ENCODE measurements at regions not wholly inside any gene's neighbourhood (a gene's known extent, or its start where the extent isn't known, plus 50 kb on each side); places are given as distances from the start of the nearest gene placed in this dataset.

DNA sequence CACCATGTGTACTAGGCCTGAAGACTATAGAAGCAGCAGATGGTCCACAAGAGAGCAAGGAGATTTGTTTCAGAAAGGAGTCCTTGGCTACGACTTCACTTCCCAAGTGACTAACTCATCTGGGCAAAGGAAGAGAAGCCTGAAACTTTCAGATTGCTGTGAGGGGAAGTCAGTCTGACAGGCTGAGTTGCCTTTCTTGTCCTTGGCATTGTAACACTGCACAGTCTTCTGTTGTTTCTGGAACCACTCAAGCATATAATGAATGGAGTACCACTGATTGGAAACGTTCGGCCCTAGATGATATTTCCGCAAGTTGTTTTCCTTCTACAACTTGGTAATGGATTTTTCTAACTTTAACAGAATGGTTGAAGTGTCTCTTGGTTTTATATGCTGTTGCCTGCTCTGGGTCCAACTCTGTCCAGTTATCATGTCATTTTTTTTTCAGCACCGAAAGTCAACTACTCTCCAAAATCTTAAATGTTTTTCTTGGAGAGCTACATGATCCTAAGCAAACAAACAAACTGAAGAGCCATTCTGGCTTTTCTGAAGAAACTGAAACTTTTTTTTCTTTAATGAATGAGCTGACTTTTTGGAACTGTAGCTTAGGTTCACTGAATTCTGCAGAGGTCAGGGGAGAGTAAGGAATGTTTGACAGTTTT lies 685.7 kb downstream of the MECOM start:
- Histone ChIP-seq H3K79me2 (ENCODE audit: insufficient read depth, low read length) (no peaks in the 10 kb centered on the region), H3K9ac (ENCODE audit: low read depth, low read length) (no peak overlapping the region), H3K9me3 (ENCODE audit: insufficient read depth, low read length, severe bottlenecking) (no peaks in the 10 kb centered on the region), H3K4me2 (ENCODE audit: insufficient read depth, low read length) (no peak overlapping the region), H3K27me3 (ENCODE audit: insufficient read depth, low read length, poor library complexity) (no peaks in the 10 kb centered on the region), H3K36me3 (ENCODE audit: insufficient read depth, low read length) (no peaks in the 10 kb centered on the region), H3K27ac (ENCODE audit: low read length) (no peak overlapping the region), H3K4me3 (ENCODE audit: low read depth in 1 of 2, low read length in 2 of 2) (no peak overlapping the region), H2AFZ (ENCODE audit: low read depth, low read length) (no peak overlapping the region), H3K4me1 (ENCODE audit: insufficient read depth, low read length) (no peaks in the 10 kb centered on the region), H4K20me1 (ENCODE audit: insufficient read depth, low read length) (no peaks in the 10 kb centered on the region)
- ATAC-seq (ENCODE audit: insufficient read depth, low read depth) (no peak), DNase-seq (no peak)
- TF ChIP-seq, protein P1, sequence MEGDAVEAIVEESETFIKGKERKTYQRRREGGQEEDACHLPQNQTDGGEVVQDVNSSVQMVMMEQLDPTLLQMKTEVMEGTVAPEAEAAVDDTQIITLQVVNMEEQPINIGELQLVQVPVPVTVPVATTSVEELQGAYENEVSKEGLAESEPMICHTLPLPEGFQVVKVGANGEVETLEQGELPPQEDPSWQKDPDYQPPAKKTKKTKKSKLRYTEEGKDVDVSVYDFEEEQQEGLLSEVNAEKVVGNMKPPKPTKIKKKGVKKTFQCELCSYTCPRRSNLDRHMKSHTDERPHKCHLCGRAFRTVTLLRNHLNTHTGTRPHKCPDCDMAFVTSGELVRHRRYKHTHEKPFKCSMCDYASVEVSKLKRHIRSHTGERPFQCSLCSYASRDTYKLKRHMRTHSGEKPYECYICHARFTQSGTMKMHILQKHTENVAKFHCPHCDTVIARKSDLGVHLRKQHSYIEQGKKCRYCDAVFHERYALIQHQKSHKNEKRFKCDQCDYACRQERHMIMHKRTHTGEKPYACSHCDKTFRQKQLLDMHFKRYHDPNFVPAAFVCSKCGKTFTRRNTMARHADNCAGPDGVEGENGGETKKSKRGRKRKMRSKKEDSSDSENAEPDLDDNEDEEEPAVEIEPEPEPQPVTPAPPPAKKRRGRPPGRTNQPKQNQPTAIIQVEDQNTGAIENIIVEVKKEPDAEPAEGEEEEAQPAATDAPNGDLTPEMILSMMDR (IDR thresholded peaks at IDR 0.05; ENCODE audit: borderline replicate concordance, extremely low read depth, low read length, poor library complexity, severe bottlenecking): no peak
- TF ChIP-seq EZH2 (IDR thresholded peaks at IDR 0.05; ENCODE audit: borderline replicate concordance, low read depth, low read length, severe bottlenecking): no peak

DNA sequence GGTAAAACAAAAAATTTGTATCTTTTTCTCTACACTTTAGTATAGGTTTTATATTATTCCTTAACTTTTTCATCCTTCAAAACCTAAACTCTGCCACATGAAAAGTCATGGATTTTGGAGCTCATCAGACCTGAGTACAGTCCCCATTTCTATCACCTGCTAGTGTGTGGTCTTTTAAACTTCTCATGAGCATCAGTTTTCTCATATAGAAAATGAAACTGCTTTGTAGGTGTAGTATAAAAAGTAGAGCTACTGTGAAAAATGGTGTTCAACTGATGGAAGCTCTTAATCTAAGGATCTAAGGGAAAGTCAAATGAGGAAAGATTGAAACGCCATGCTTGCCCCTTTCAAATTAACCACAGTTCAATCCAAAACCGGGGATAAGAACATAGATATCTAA lies 686.5 kb downstream of the MECOM start:
- H3K4me3 ChIP-seq (ENCODE audit: low read depth in 1 of 2, low read length in 2 of 2): no peak overlapping the region
- no peaks in the 10 kb centered on the region for H4K20me1 ChIP-seq (ENCODE audit: insufficient read depth, low read length)
- DNase-seq: no peak
- H3K36me3 ChIP-seq (ENCODE audit: insufficient read depth, low read length): no peaks in the 10 kb centered on the region
- no peak overlapping the region for H3K4me2 ChIP-seq (ENCODE audit: insufficient read depth, low read length)
- ATAC-seq (ENCODE audit: insufficient read depth, low read depth): no peak
- H3K9ac ChIP-seq (ENCODE audit: low read depth, low read length): no peak overlapping the region
- no peaks in the 10 kb centered on the region for H3K79me2 ChIP-seq (ENCODE audit: insufficient read depth, low read length)
- no peak overlapping the region for H3K27ac ChIP-seq (ENCODE audit: low read length)
- H3K4me1 ChIP-seq (ENCODE audit: insufficient read depth, low read length): no peaks in the 10 kb centered on the region
- no peak overlapping the region for H2AFZ ChIP-seq (ENCODE audit: low read depth, low read length)
- TF ChIP-seq, protein P1 (IDR thresholded peaks at IDR 0.05; ENCODE audit: borderline replicate concordance, extremely low read depth, low read length, poor library complexity, severe bottlenecking): no peak
- no peak for TF ChIP-seq EZH2 (IDR thresholded peaks at IDR 0.05; ENCODE audit: borderline replicate concordance, low read depth, low read length, severe bottlenecking)
- no peaks in the 10 kb centered on the region for H3K27me3 ChIP-seq (ENCODE audit: insufficient read depth, low read length, poor library complexity)
- H3K9me3 ChIP-seq (ENCODE audit: insufficient read depth, low read length, severe bottlenecking): no peaks in the 10 kb centered on the region

DNA sequence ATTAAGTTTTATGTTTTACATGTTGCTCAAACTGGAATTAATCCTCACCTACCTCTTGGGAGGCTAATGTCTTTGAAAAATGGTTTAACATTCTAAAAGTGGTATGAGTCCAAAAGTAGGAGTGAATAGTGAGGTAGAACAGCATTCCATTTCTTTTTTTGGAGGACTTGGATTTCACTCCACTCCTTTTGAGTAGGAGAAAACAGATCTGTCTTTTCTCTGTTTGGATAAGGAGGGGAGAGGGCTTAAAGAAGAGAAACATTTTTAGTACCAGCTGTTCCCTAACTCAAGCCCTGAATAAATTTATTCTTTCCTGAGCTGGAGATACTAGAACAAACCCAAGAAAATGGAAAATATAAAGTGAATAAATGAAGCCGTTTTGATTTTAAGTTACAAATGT lies 687.9 kb downstream of the MECOM start:
- DNase-seq: no peak
- no peaks in the 10 kb centered on the region for H3K9me3 ChIP-seq (ENCODE audit: insufficient read depth, low read length, severe bottlenecking)
- no peak overlapping the region for H3K9ac ChIP-seq (ENCODE audit: low read depth, low read length)
- no peaks in the 10 kb centered on the region for H3K36me3 ChIP-seq (ENCODE audit: insufficient read depth, low read length)
- TF ChIP-seq, protein P1 (IDR thresholded peaks at IDR 0.05; ENCODE audit: borderline replicate concordance, extremely low read depth, low read length, poor library complexity, severe bottlenecking): no peak
- no peak for TF ChIP-seq EZH2 (IDR thresholded peaks at IDR 0.05; ENCODE audit: borderline replicate concordance, low read depth, low read length, severe bottlenecking)
- no peaks in the 10 kb centered on the region for H3K79me2 ChIP-seq (ENCODE audit: insufficient read depth, low read length)
- H3K4me3 ChIP-seq (ENCODE audit: low read depth in 1 of 2, low read length in 2 of 2): no peak overlapping the region
- H3K4me2 ChIP-seq (ENCODE audit: insufficient read depth, low read length): no peak overlapping the region
- H4K20me1 ChIP-seq (ENCODE audit: insufficient read depth, low read length): no peaks in the 10 kb centered on the region
- H3K27ac ChIP-seq (ENCODE audit: low read length): no peak overlapping the region
- no peak for ATAC-seq (ENCODE audit: insufficient read depth, low read depth)
- no peaks in the 10 kb centered on the region for H3K27me3 ChIP-seq (ENCODE audit: insufficient read depth, low read length, poor library complexity)
- H3K4me1 ChIP-seq (ENCODE audit: insufficient read depth, low read length): no peaks in the 10 kb centered on the region
- no peak overlapping the region for H2AFZ ChIP-seq (ENCODE audit: low read depth, low read length)
